Chondrocyte (in vitro differentiated cells): ENCODE measurements at regions not wholly inside any gene's neighbourhood (a gene's known extent, or its start where the extent isn't known, plus 50 kb on each side); places are given as distances from the start of the nearest gene placed in this dataset.

Experiments used
- DNase-seq: peaks from one replicate; pipeline ENCODE4 v3.0.0; 2021; ENCODE audit warnings: mixed read lengths, low spot score
- H3K27ac Mint-ChIP-seq: one replicate; pipeline ENCODE4 v1.8.0; 2021; ENCODE audit warnings: mild to moderate bottlenecking, moderate library complexity, mixed read lengths; ENCODE audit not compliant: unreplicated experiment
- H3K27me3 Mint-ChIP-seq: 2 replicates; pipeline ENCODE4 v1.8.0; 2021; ENCODE audit warnings: low read depth, mixed read lengths
- H3K36me3 Mint-ChIP-seq: 2 replicates; pipeline ENCODE4 v1.8.0; 2021; ENCODE audit warnings: low read depth, mixed read lengths
- H3K4me1 Mint-ChIP-seq: 2 replicates; pipeline ENCODE4 v1.8.0; 2021; ENCODE audit warnings: low read depth, mild to moderate bottlenecking, mixed read lengths
- H3K4me3 Mint-ChIP-seq: one replicate; pipeline ENCODE4 v1.8.0; 2021; ENCODE audit warnings: mild to moderate bottlenecking, moderate library complexity, mixed read lengths; ENCODE audit not compliant: unreplicated experiment
- H3K9me3 Mint-ChIP-seq: 2 replicates; pipeline ENCODE4 v1.8.0; 2021; ENCODE audit warnings: low read depth, mixed read lengths
- CTCF ChIP-seq: fragments of 200-600 bp; sonication (generic); IDR thresholded peaks from 2 replicates; pipeline ENCODE4 v1.5.0; 2021; ENCODE audit warnings: antibody characterized with exemption, mild to moderate bottlenecking, moderate library complexity

GRCh38 chr17:77382966-77383612, 242.3 kb downstream of the SEC14L1 start:
- H3K36me3 Mint-ChIP-seq: no peaks in the 10 kb centered on the region
- H3K27ac Mint-ChIP-seq: no peak overlapping the region
- no peak for DNase-seq
- no peaks in the 10 kb centered on the region for H3K9me3 Mint-ChIP-seq
- TF ChIP-seq CTCF: no peak
- H3K4me3 Mint-ChIP-seq: no peak overlapping the region
- H3K27me3 Mint-ChIP-seq: no peaks in the 10 kb centered on the region
- peaks cover 74% of the 10 kb centered on the region for H3K4me1 Mint-ChIP-seq

- H3K36me3 Mint-ChIP-seq: no peaks in the 10 kb centered on the region
- H3K4me1 Mint-ChIP-seq: peaks cover 82% of the 10 kb centered on the region
- peak overlapping the region; percentile 58 for H3K27ac Mint-ChIP-seq
- no peaks in the 10 kb centered on the region for H3K9me3 Mint-ChIP-seq
- no peak for DNase-seq
- no peak overlapping the region for H3K4me3 Mint-ChIP-seq
- H3K27me3 Mint-ChIP-seq: no peaks in the 10 kb centered on the region
- TF ChIP-seq CTCF: no peak
Observed at GRCh38 chr17:77383613-77384608, 243.1 kb downstream of the SEC14L1 start.

- Mint-ChIP-seq H3K27me3 (no peaks in the 10 kb centered on the region), H3K27ac (peak overlapping the region; percentile 54), H3K9me3 (no peaks in the 10 kb centered on the region), H3K4me3 (no peak overlapping the region), H3K4me1 (peaks cover 80% of the 10 kb centered on the region), H3K36me3 (no peaks in the 10 kb centered on the region)
- no peak for TF ChIP-seq CTCF
- DNase-seq: no peak
Observed at GRCh38 chr17:77385750-77386501, 245.2 kb downstream of the SEC14L1 start.

- no peak for DNase-seq
- Mint-ChIP-seq H3K36me3 (no peaks in the 10 kb centered on the region), H3K4me1 (peaks cover 81% of the 10 kb centered on the region)
Observed at GRCh38 chr17:77386502-77387192, 245.9 kb downstream of the SEC14L1 start.

More at GRCh38 chr17:77386502-77387192, 245.9 kb downstream of the SEC14L1 start:
- no peaks in the 10 kb centered on the region for H3K27me3 Mint-ChIP-seq
- H3K9me3 Mint-ChIP-seq: no peaks in the 10 kb centered on the region
- peak overlapping the region; percentile 54 for H3K27ac Mint-ChIP-seq
- no peak overlapping the region for H3K4me3 Mint-ChIP-seq
- TF ChIP-seq CTCF: no peak
